ENCODE measurements at regions not wholly inside any gene's neighbourhood (a gene's known extent, or its start where the extent isn't known, plus 50 kb on each side); places are given as distances from the start of the nearest gene placed in this dataset.

DNA sequence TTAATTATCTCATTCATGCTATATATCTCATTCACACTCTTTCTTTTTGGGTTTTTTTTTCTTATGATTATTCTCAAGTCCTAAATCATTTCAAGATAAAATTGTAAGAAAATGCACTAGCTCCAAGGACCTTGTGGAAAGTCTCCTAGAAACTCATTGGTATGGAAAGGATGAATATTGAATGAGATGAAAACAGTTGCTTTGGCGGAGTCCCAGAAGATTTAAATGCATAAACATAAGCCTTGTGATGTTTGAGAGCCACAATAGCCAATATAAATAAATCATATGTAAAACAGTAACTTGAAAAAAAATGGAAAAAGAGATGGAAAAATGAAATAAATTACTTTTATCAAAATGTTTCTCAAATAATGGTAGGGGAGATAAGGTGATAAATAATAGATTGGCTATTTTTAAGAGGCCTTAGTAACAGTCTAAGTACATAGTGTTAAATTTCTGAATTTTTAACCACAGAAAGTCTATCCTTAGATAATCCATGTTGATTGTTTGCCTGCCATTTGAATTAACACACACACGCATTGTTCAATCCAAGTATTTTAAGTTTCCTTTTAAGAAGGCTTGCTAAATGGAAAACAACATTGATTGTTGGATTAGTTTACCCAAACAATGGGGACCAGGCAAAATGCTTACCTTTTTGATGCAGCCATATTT, 81.1 kb upstream of the CD2AP start:
- H3K4me3 ChIP-seq (ENCODE audit: insufficient read depth, low read depth, low read length): no peak overlapping the region
- in situ Hi-C loops (cut with MboI; ENCODE audit: low sequenced_read_pairs) (no loop called here), intact Hi-C loops (cut with micrococcal nuclease) (no loop called here), dilution Hi-C loops (cut with HindIII; ENCODE audit: low sequenced_read_pairs, unreplicated experiment) (no loop called here)
- H3K9me3 ChIP-seq (ENCODE audit: control insufficient read depth, insufficient read depth, low read length): no peaks in the 10 kb centered on the region
- no peak overlapping the region for H3K27ac ChIP-seq (ENCODE audit: insufficient read depth, low read length)
- H2AK9ac ChIP-seq (replicated peaks; ENCODE audit: low read depth, low read length, poor library complexity): no peak overlapping the region
- H4K20me1 ChIP-seq (ENCODE audit: insufficient read depth, low read length): no peaks in the 10 kb centered on the region
- ChIA-PET POLR2A (ENCODE audit: unreplicated experiment) (no interaction called here), CTCF (no interaction called here)
- no peaks in the 10 kb centered on the region for H3K4me1 ChIP-seq (ENCODE audit: control insufficient read depth, insufficient read depth, low read length)
- ATAC-seq (ENCODE audit: low read depth) (no peak), DNase-seq (no peak)
- no peak overlapping the region for H2AFZ ChIP-seq (replicated peaks; ENCODE audit: low read length, poor library complexity)
- WGBS, 2 experiments (ENCODE audit: extremely low coverage in 2 of 2, insufficient read length in 1 of 2): no CpG with 5 or more reads among the region's 2 CpGs
- H3K23ac ChIP-seq (ENCODE audit: low read depth, low read length): no peak overlapping the region
- H3K56ac ChIP-seq (ENCODE audit: extremely low read depth, insufficient read depth, low read length): no peak overlapping the region
- H4K91ac ChIP-seq (ENCODE audit: insufficient read depth, low read depth, low read length): no peak overlapping the region
- H4K8ac ChIP-seq (ENCODE audit: low read depth in 2 of 2, low read length in 2 of 2): no peak overlapping the region
- no peak overlapping the region for H3K9ac ChIP-seq (ENCODE audit: low read depth, low read length)
- H2BK15ac ChIP-seq (ENCODE audit: low read depth, low read length): no peak overlapping the region
- H3K4ac ChIP-seq (ENCODE audit: low read depth, low read length): no peak overlapping the region
- TF ChIP-seq RCOR1 (IDR thresholded peaks at IDR 0.05; ENCODE audit: insufficient replicate concordance, low read length) (no peak), CEBPB (IDR thresholded peaks at IDR 0.05; ENCODE audit: low read depth, low read length) (no peak), FOS (IDR thresholded peaks at IDR 0.05; ENCODE audit: low read depth, low read length) (no peak), POLR2A (IDR thresholded peaks at IDR 0.05; ENCODE audit: low read depth, low read length) (no peak), CHD1 (IDR thresholded peaks at IDR 0.05; ENCODE audit: low read depth, low read length) (no peak), MAZ (IDR thresholded peaks at IDR 0.05; ENCODE audit: borderline replicate concordance, low read depth, low read length) (no peak), BHLHE40 (IDR thresholded peaks at IDR 0.05; ENCODE audit: low read depth, low read length) (no peak), SMC3 (IDR thresholded peaks at IDR 0.05; ENCODE audit: low read depth, low read length) (no peak), RAD21 (IDR thresholded peaks at IDR 0.05; ENCODE audit: low read length) (no peak), MAFK (IDR thresholded peaks at IDR 0.05; ENCODE audit: low read depth, low read length) (no peak), RFX5 (IDR thresholded peaks at IDR 0.05; ENCODE audit: low read depth, low read length) (no peak), NFE2L2 (IDR thresholded peaks at IDR 0.05; ENCODE audit: low read depth, low read length) (no peak), MXI1 (IDR thresholded peaks at IDR 0.05; ENCODE audit: borderline replicate concordance, low read depth, low read length) (no peak)
- TF ChIP-seq, protein P1, sequence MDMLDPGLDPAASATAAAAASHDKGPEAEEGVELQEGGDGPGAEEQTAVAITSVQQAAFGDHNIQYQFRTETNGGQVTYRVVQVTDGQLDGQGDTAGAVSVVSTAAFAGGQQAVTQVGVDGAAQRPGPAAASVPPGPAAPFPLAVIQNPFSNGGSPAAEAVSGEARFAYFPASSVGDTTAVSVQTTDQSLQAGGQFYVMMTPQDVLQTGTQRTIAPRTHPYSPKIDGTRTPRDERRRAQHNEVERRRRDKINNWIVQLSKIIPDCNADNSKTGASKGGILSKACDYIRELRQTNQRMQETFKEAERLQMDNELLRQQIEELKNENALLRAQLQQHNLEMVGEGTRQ (IDR thresholded peaks at IDR 0.05; ENCODE audit: low read depth, low read length): no peak
- TF ChIP-seq, protein P2, sequence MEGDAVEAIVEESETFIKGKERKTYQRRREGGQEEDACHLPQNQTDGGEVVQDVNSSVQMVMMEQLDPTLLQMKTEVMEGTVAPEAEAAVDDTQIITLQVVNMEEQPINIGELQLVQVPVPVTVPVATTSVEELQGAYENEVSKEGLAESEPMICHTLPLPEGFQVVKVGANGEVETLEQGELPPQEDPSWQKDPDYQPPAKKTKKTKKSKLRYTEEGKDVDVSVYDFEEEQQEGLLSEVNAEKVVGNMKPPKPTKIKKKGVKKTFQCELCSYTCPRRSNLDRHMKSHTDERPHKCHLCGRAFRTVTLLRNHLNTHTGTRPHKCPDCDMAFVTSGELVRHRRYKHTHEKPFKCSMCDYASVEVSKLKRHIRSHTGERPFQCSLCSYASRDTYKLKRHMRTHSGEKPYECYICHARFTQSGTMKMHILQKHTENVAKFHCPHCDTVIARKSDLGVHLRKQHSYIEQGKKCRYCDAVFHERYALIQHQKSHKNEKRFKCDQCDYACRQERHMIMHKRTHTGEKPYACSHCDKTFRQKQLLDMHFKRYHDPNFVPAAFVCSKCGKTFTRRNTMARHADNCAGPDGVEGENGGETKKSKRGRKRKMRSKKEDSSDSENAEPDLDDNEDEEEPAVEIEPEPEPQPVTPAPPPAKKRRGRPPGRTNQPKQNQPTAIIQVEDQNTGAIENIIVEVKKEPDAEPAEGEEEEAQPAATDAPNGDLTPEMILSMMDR (conservative IDR thresholded peaks at IDR 0.05; ENCODE audit: low read depth, low read length): no peak
- TF ChIP-seq, protein P3, sequence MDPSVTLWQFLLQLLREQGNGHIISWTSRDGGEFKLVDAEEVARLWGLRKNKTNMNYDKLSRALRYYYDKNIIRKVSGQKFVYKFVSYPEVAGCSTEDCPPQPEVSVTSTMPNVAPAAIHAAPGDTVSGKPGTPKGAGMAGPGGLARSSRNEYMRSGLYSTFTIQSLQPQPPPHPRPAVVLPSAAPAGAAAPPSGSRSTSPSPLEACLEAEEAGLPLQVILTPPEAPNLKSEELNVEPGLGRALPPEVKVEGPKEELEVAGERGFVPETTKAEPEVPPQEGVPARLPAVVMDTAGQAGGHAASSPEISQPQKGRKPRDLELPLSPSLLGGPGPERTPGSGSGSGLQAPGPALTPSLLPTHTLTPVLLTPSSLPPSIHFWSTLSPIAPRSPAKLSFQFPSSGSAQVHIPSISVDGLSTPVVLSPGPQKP (IDR thresholded peaks at IDR 0.05; ENCODE audit: borderline replicate concordance, low read depth, low read length): no peak
- H3K4me2 ChIP-seq (ENCODE audit: low read depth, low read length): no peak overlapping the region
- no peak overlapping the region for H2AK5ac ChIP-seq (ENCODE audit: low read depth, low read length)
- no peaks in the 10 kb centered on the region for H3K36me3 ChIP-seq (ENCODE audit: control insufficient read depth, insufficient read depth, low read length)
- no peaks in the 10 kb centered on the region for H3K27me3 ChIP-seq (ENCODE audit: control insufficient read depth, insufficient read depth, low read length)
- H2BK20ac ChIP-seq (ENCODE audit: low read depth, low read length): no peak overlapping the region
- H3K79me1 ChIP-seq (ENCODE audit: low read depth in 1 of 2, low read length in 2 of 2): no peaks in the 10 kb centered on the region
- BruUV-seq (replicated peaks): no TSS peak
- no peak overlapping the region for H3K18ac ChIP-seq (ENCODE audit: low read depth, low read length)
- no peak overlapping the region for H2BK120ac ChIP-seq (ENCODE audit: low read depth, low read length)
- no peak overlapping the region for H3K14ac ChIP-seq (replicated peaks; ENCODE audit: low read depth, low read length)
- H2BK5ac ChIP-seq (ENCODE audit: low read depth, low read length, poor library complexity, severe bottlenecking): no peak overlapping the region
- H3K9me1 ChIP-seq (ENCODE audit: insufficient read depth, low read length): no peaks in the 10 kb centered on the region
- H4K5ac ChIP-seq (ENCODE audit: low read depth, low read length): no peak overlapping the region

Measured in IMR-90 (cell line).